ENCODE measurements at regions not wholly inside any gene's neighbourhood (a gene's known extent, or its start where the extent isn't known, plus 50 kb on each side); places are given as distances from the start of the nearest gene placed in this dataset.

DNA sequence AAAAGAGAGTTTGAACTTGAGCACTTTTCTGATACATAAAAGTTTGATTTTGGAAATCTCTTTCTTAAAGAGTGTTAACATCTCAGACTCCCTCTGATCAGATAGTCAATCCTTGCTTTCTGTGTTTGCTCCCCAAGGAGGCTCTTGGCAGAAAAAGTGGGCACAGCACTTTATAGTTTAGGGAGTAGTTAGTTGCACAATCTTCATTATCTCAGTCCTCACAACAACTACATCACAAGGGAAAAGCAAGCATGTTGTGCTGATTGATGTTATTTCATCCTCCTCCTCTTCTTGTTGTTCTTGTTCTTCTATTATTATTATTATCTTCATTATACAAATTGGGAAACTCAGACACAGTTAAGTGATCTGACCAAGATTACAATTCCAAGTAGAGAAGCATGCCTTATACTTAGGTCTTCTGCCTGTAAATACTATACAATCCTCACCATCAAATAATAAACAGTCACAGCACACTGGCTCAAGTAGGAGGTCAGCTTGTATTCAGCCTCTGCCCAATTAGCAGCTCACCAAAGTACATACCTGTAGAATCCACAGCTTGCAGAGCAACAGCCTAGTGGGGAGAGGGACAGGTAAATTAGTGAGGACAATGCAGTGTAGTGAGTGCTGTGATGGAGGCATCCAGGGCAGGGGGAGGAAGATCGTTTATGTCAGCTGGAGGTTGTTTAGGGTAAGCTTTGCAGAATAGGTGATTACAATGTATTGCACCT, 304.1 kb upstream of the MME start:
- no peaks in the 10 kb centered on the region for H3K27me3 ChIP-seq (ENCODE audit: control insufficient read depth in 3 of 3, insufficient read depth in 3 of 3, low read length in 2 of 3)
- WGBS, 2 donors, result 47 to 74% methylated on average over 1 of the region's 1 CpG
- ATAC-seq (ENCODE audit: insufficient read depth, low FRiP score), result no peak

GRCh38 chr3:154766765-154767503, 313.2 kb upstream of the MME start:
- no peak overlapping the region for H3K4me3 ChIP-seq
- no peak for DNase-seq
- no peaks in the 10 kb centered on the region for H3K36me3 ChIP-seq (ENCODE audit: control insufficient read depth in 4 of 4, insufficient read depth in 4 of 4, low read length in 4 of 4)
- H3K27ac ChIP-seq (ENCODE audit: low read depth in 1 of 2, low read length in 1 of 2), result no peak overlapping the region
- ATAC-seq (ENCODE audit: insufficient read depth, low FRiP score), result no peak
- no peak for TF ChIP-seq CTCF (IDR thresholded peaks at IDR 0.05; ENCODE audit: control extremely low read depth, extremely low read depth)
- peaks cover 0 to 14% (median 0%) of the 10 kb centered on the region in 5 donors for H3K4me1 ChIP-seq (ENCODE audit: control insufficient read depth in 5 of 5, insufficient read depth in 5 of 5, low read length in 5 of 5)
- WGBS, 2 donors, result 83 to 84% methylated on average over 5 of the region's 5 CpGs
- no peaks in the 10 kb centered on the region for H3K9me3 ChIP-seq (ENCODE audit: control insufficient read depth in 4 of 4, insufficient read depth in 3 of 4, low read length in 3 of 4)
- H3K27me3 ChIP-seq (ENCODE audit: control insufficient read depth in 3 of 3, insufficient read depth in 3 of 3, low read length in 2 of 3), result no peaks in the 10 kb centered on the region
- H3K9ac ChIP-seq (ENCODE audit: insufficient read depth in 1 of 2, low read length in 2 of 2), result no peak overlapping the region

More for the DNA sequence above, 304.1 kb upstream of the MME start:
- Histone ChIP-seq H3K4me3 (no peak overlapping the region), H3K36me3 (ENCODE audit: control insufficient read depth in 4 of 4, insufficient read depth in 4 of 4, low read length in 4 of 4) (no peaks in the 10 kb centered on the region), H3K9me3 (ENCODE audit: control insufficient read depth in 4 of 4, insufficient read depth in 3 of 4, low read length in 3 of 4) (no peaks in the 10 kb centered on the region), H3K4me1 (ENCODE audit: control insufficient read depth in 5 of 5, insufficient read depth in 5 of 5, low read length in 5 of 5) (peaks cover 0 to 34% (median 10%) of the 10 kb centered on the region in 5 donors), H3K9ac (ENCODE audit: insufficient read depth in 1 of 2, low read length in 2 of 2) (no peak overlapping the region), H3K27ac (ENCODE audit: low read depth in 1 of 2, low read length in 1 of 2) (no peak overlapping the region)
- DNase-seq, result no peak
- no peak for TF ChIP-seq CTCF (IDR thresholded peaks at IDR 0.05; ENCODE audit: control extremely low read depth, extremely low read depth)

GRCh38 chr3:154764856-154765640, 315.1 kb upstream of the MME start:
- Histone ChIP-seq H3K9ac (ENCODE audit: insufficient read depth in 1 of 2, low read length in 2 of 2) (no peak overlapping the region), H3K4me1 (ENCODE audit: control insufficient read depth in 5 of 5, insufficient read depth in 5 of 5, low read length in 5 of 5) (peaks cover 0 to 14% (median 0%) of the 10 kb centered on the region in 5 donors), H3K27ac (ENCODE audit: low read depth in 1 of 2, low read length in 1 of 2) (no peak overlapping the region), H3K4me3 (no peak overlapping the region), H3K9me3 (ENCODE audit: control insufficient read depth in 4 of 4, insufficient read depth in 3 of 4, low read length in 3 of 4) (no peaks in the 10 kb centered on the region), H3K27me3 (ENCODE audit: control insufficient read depth in 3 of 3, insufficient read depth in 3 of 3, low read length in 2 of 3) (no peaks in the 10 kb centered on the region), H3K36me3 (ENCODE audit: control insufficient read depth in 4 of 4, insufficient read depth in 4 of 4, low read length in 4 of 4) (no peaks in the 10 kb centered on the region)
- TF ChIP-seq CTCF (IDR thresholded peaks at IDR 0.05; ENCODE audit: control extremely low read depth, extremely low read depth), result no peak
- ATAC-seq (ENCODE audit: insufficient read depth, low FRiP score) (no peak), DNase-seq (peak in 1 of 3 donors; percentile 4)
- 69 to 76% methylated on average over 3 of the region's 3 CpGs for WGBS, 2 donors
